H1 (cell line): ENCODE measurements at regions not wholly inside any gene's neighbourhood (a gene's known extent, or its start where the extent isn't known, plus 50 kb on each side); places are given as distances from the start of the nearest gene placed in this dataset.

Source experiments
- CTCF ChIA-PET: fragments of 300-600 bp; sonication (Branson Sonifier 250); formaldehyde crosslinking; loops from one replicate; lab custom pipeline; 2021; ENCODE audit not compliant: partially characterized antibody; lab: Charles Lee
- POLR2A ChIA-PET: fragments of 300-600 bp; sonication (Branson Sonifier 250); formaldehyde crosslinking; loops from one replicate; lab custom pipeline; 2021; ENCODE audit warnings: inconsistent platforms; ENCODE audit not compliant: partially characterized antibody; lab: Charles Lee
- DNase-seq, 2 experiments: peaks; one replicate each; pipeline versions ENCODE4 v3.0.0 to v3.0.0-alpha.2; 2010 to 2022; ENCODE audit warnings: low spot score in 2 of 2, low read depth in 1 of 2, mixed read lengths in 1 of 2
- FAIRE-seq: peaks from 2 replicates; lab custom pipeline; 2011; peaks lifted over from hg19 to GRCh38; lab: Jason Lieb, UNC
- H2AFZ ChIP-seq: 2 replicates; pipeline ENCODE4 v1.8.1; 2012; ENCODE audit warnings: low read length, inconsistent platforms
- H2AK5ac ChIP-seq: 2 replicates; pipeline ENCODE4 v1.6.1; 2013; ENCODE audit warnings: low read depth, low read length
- H2BK120ac ChIP-seq: replicated peaks from 2 replicates; pipeline ENCODE3; 2013; ENCODE audit warnings: low read depth, low read length, inconsistent platforms
- H2BK12ac ChIP-seq: 2 replicates; pipeline ENCODE4 v1.6.1; 2013; ENCODE audit warnings: low read depth, low read length
- H2BK15ac ChIP-seq: 2 replicates; pipeline ENCODE4 v1.6.1; 2013; ENCODE audit warnings: low read length
- H2BK20ac ChIP-seq: 2 replicates; pipeline ENCODE4 v1.6.1; 2013; ENCODE audit warnings: low read length
- H2BK5ac ChIP-seq: 2 replicates; pipeline ENCODE4 v1.6.1; 2013; ENCODE audit warnings: low read depth, low read length
- H3K14ac ChIP-seq: 2 replicates; pipeline ENCODE4 v1.6.1; 2013; ENCODE audit warnings: inconsistent platforms; ENCODE audit not compliant: insufficient read length
- H3K18ac ChIP-seq: 2 replicates; pipeline ENCODE4 v1.6.1; 2013; ENCODE audit warnings: low read length; ENCODE audit errors: extremely low read depth
- H3K23ac ChIP-seq: 2 replicates; pipeline ENCODE4 v1.6.1; 2013; ENCODE audit warnings: inconsistent platforms; ENCODE audit not compliant: insufficient read length
- H3K23me2 ChIP-seq: 2 replicates; pipeline ENCODE4 v1.6.1; 2013; ENCODE audit warnings: low read depth, low read length
- H3K27ac ChIP-seq: 2 replicates; pipeline ENCODE4 v1.6.1; 2011; ENCODE audit warnings: low read depth, low read length, inconsistent platforms
- H3K27me3 ChIP-seq, 4 experiments: replicated peaks in 1 of 4; 1 replicate in 1 of 4; 2 replicates in 3 of 4; pipeline versions ENCODE4 v1.6.1 to v1.8.1; 2011 to 2013; ENCODE audit warnings: low read length in 3 of 4, mild to moderate bottlenecking in 3 of 4, inconsistent platforms in 2 of 4, mixed read lengths in 2 of 4, moderate library complexity in 1 of 4; ENCODE audit not compliant: control insufficient read depth in 3 of 4, insufficient read depth in 3 of 4; ENCODE audit errors: extremely low read depth in 1 of 4
- H3K36me3 ChIP-seq, 4 experiments: 2 replicates each; pipeline versions ENCODE4 v1.6.1 to v1.8.1; 2011 to 2013; ENCODE audit warnings: mild to moderate bottlenecking in 4 of 4, low read length in 3 of 4, moderate library complexity in 2 of 4, control low read depth in 1 of 4, inconsistent platforms in 1 of 4; ENCODE audit not compliant: insufficient read depth in 4 of 4, control insufficient read depth in 2 of 4
- H3K4ac ChIP-seq: replicated peaks from 2 replicates; pipeline ENCODE3; 2013; ENCODE audit warnings: low read length, low read depth, mixed read lengths, inconsistent platforms; ENCODE audit not compliant: insufficient read length
- H3K4me1 ChIP-seq, 4 experiments: replicated peaks in 1 of 4; 1 replicate in 1 of 4; 2 replicates in 3 of 4; pipeline versions ENCODE4 v1.6.1 to v1.8.1; 2011 to 2013; ENCODE audit warnings: low read length in 3 of 4, inconsistent platforms in 2 of 4, mixed read lengths in 1 of 4; ENCODE audit not compliant: insufficient read depth in 4 of 4, control insufficient read depth in 3 of 4
- H3K4me2 ChIP-seq, 2 experiments: 2 replicates each; pipeline versions ENCODE4 v1.6.1 to v1.8.1; 2011 to 2013; ENCODE audit warnings: low read depth in 2 of 2, low read length in 2 of 2, control low read depth in 1 of 2, inconsistent platforms in 1 of 2, mild to moderate bottlenecking in 1 of 2; ENCODE audit not compliant: insufficient read depth in 1 of 2
- H3K4me3 ChIP-seq, 4 experiments: fragments of 200-600, 300-600 bp in 1 of 4; sonication (generic), shearing (Covaris generic), sonication (Bioruptor Twin) in 1 of 4; 2 replicates each; pipeline versions ENCODE4 v1.5.1 to v1.8.1; 2011 to 2016; ENCODE audit warnings: low read length in 4 of 4, low read depth in 3 of 4, control low read depth in 2 of 4, inconsistent platforms in 2 of 4, mild to moderate bottlenecking in 2 of 4, mixed read lengths in 1 of 4, moderate library complexity in 1 of 4; ENCODE audit not compliant: insufficient read depth in 2 of 4; ENCODE audit errors: extremely low read depth in 1 of 4
- H3K56ac ChIP-seq: replicated peaks from 2 replicates; pipeline ENCODE3; 2013; ENCODE audit warnings: low read depth, mild to moderate bottlenecking, mixed read lengths, low read length, inconsistent platforms; ENCODE audit not compliant: insufficient read length
- H3K79me1 ChIP-seq: 2 replicates; pipeline ENCODE4 v1.6.1; 2013; ENCODE audit warnings: low read depth, low read length, control low read depth
- H3K79me2 ChIP-seq, 2 experiments: 2 replicates each; pipeline versions ENCODE4 v1.6.1 to v1.8.1; 2012 to 2013; ENCODE audit warnings: low read length in 2 of 2, mild to moderate bottlenecking in 2 of 2, inconsistent platforms in 1 of 2; ENCODE audit not compliant: insufficient read depth in 2 of 2, control insufficient read depth in 1 of 2
- H3K9ac ChIP-seq, 4 experiments: replicated peaks in 1 of 4; 1 replicate in 1 of 4; 2 replicates in 3 of 4; pipeline versions ENCODE4 v1.6.1 to v1.8.1; 2011 to 2013; ENCODE audit warnings: low read depth in 3 of 4, low read length in 3 of 4, control low read depth in 2 of 4, mild to moderate bottlenecking in 2 of 4, moderate library complexity in 2 of 4, inconsistent platforms in 1 of 4; ENCODE audit errors: extremely low read depth in 1 of 4
- H3K9me3 ChIP-seq, 2 experiments: 2 replicates each; pipeline versions ENCODE4 v1.6.1 to v1.8.1; 2012 to 2013; ENCODE audit warnings: mild to moderate bottlenecking in 2 of 2, moderate library complexity in 2 of 2, control low read depth in 1 of 2, inconsistent platforms in 1 of 2, low read depth in 1 of 2, low read length in 1 of 2, mixed read lengths in 1 of 2; ENCODE audit not compliant: insufficient read depth in 2 of 2
- H4K20me1 ChIP-seq, 2 experiments: replicated peaks in 1 of 2; 2 replicates each; pipeline versions ENCODE3 to v1.8.1; 2011 to 2013; ENCODE audit warnings: inconsistent platforms in 2 of 2, low read length in 2 of 2, mild to moderate bottlenecking in 1 of 2; ENCODE audit not compliant: insufficient read depth in 2 of 2, control insufficient read depth in 1 of 2
- H4K5ac ChIP-seq: 2 replicates; pipeline ENCODE4 v1.6.1; 2013; ENCODE audit warnings: low read length, low read depth, mixed read lengths, inconsistent platforms; ENCODE audit not compliant: insufficient read length
- H4K8ac ChIP-seq: 2 replicates; pipeline ENCODE4 v1.8.0; 2013; ENCODE audit warnings: mild to moderate bottlenecking, moderate library complexity, low read length, inconsistent platforms; ENCODE audit not compliant: insufficient read depth; ENCODE audit errors: extremely low read depth
- H4K91ac ChIP-seq: replicated peaks from 2 replicates; pipeline ENCODE3; 2013; ENCODE audit warnings: low read length, mixed read lengths, inconsistent platforms; ENCODE audit not compliant: insufficient read length
- CHD1 ChIP-seq: IDR thresholded peaks from 2 replicates; pipeline ENCODE4 v1.6.1; 2012; ENCODE audit warnings: low read depth, low read length, improper control_type of control experiment
- CTBP2 ChIP-seq: IDR thresholded peaks from 2 replicates; pipeline ENCODE4 v1.7.0; 2011; ENCODE audit warnings: borderline replicate concordance, mild to moderate bottlenecking, moderate library complexity, mixed read lengths, low read length; ENCODE audit not compliant: insufficient read depth, insufficient read length
- ZNF274 ChIP-seq: IDR thresholded peaks from 2 replicates; pipeline ENCODE4 v1.7.0; 2012; ENCODE audit warnings: low read length, borderline replicate concordance; ENCODE audit errors: extremely low read depth
- WGBS, 2 experiments: shearing (Covaris generic) in 1 of 2; methylation state at CpG; one replicate each; pipeline versions ENCODE4 v1.1.6 to v1.1.7; 2013 to 2015; ENCODE audit warnings: low lambda C conversion rate in 2 of 2, mixed read lengths in 2 of 2, inconsistent platforms in 1 of 2, low coverage in 1 of 2, missing lambda C conversion rate in 1 of 2; ENCODE audit not compliant: insufficient replicate concordance in 2 of 2, insufficient coverage in 1 of 2, insufficient read length in 1 of 2; ENCODE audit errors: extremely low coverage in 1 of 2, missing lambda C conversion rate in 1 of 2; 5-methylcytosine and 5-hydroxymethylcytosine counted together

GRCh38 chr15:37246065-37246464 lies 145.7 kb upstream of the MEIS2 start:
- H2AFZ ChIP-seq = no peak overlapping the region
- no peak overlapping the region for H2BK120ac ChIP-seq
- no peaks in the 10 kb centered on the region for H3K27me3 ChIP-seq
- no peak overlapping the region for H3K23ac ChIP-seq
- no peak overlapping the region for H3K18ac ChIP-seq
- no peak overlapping the region for H2BK15ac ChIP-seq
- no peak overlapping the region for H2BK5ac ChIP-seq
- WGBS, 2 experiments = 88% methylated on average over 1 of the region's 1 CpG; no CpG with 5 or more reads in 1 of the 2 experiments
- H2BK12ac ChIP-seq = no peak overlapping the region
- H3K23me2 ChIP-seq = no peaks in the 10 kb centered on the region
- DNase-seq = no peak
- no peak overlapping the region for H4K91ac ChIP-seq
- H2BK20ac ChIP-seq = no peak overlapping the region
- H3K9me3 ChIP-seq = no peaks in the 10 kb centered on the region
- FAIRE-seq = no peak
- no peaks in the 10 kb centered on the region for H4K20me1 ChIP-seq
- H3K4me3 ChIP-seq = no peak overlapping the region
- no peak overlapping the region for H3K4me2 ChIP-seq
- no peak overlapping the region for H3K56ac ChIP-seq
- H3K4ac ChIP-seq = no peak overlapping the region
- H4K8ac ChIP-seq = no peak overlapping the region
- ChIA-PET CTCF (interaction anchor here (1.3 to 1.5 kb wide), 2 partner anchors 27 to 111 kb away, joined by 3 to 4 read pairs; no protein-coding TSS in a partner anchor), POLR2A (no interaction called here)
- no peak overlapping the region for H3K14ac ChIP-seq
- H3K27ac ChIP-seq = no peak overlapping the region
- no peaks in the 10 kb centered on the region for H3K79me2 ChIP-seq
- no peaks in the 10 kb centered on the region for H3K79me1 ChIP-seq
- H3K4me1 ChIP-seq = peaks cover 0 to 3% (median 0%) of the 10 kb centered on the region in 4 experiments; a peak in 1 of 7 replicates
- H2AK5ac ChIP-seq = no peak overlapping the region
- no peak overlapping the region for H3K9ac ChIP-seq
- no peaks in the 10 kb centered on the region for H3K36me3 ChIP-seq
- H4K5ac ChIP-seq = no peak overlapping the region
- TF ChIP-seq ZNF274 (no peak), CHD1 (no peak), CTBP2 (no peak)
